Endothelial cell of umbilical vein (primary cell): ENCODE measurements at regions not wholly inside any gene's neighbourhood (a gene's known extent, or its start where the extent isn't known, plus 50 kb on each side); places are given as distances from the start of the nearest gene placed in this dataset.
"Not testable (repeated sequence)": the region's sequence is repeated elsewhere in the genome, so short reads cannot be mapped to it uniquely, and the experiment has no call there.

ENCODE experiments used
- BruUV-seq: library from RNA; stranded (reverse); fragments of 400-500 nt; replicated peaks from 2 replicates; lab custom pipeline; 2021; lab: Mats Ljungman, UMichigan
- CTCF ChIA-PET: fragments of 300-600, 350-600 bp; sonication (Branson Sonifier 250); formaldehyde crosslinking; loops from one replicate; lab custom pipeline; 2021; ENCODE audit warnings: antibody characterized with exemption, inconsistent platforms; lab: Charles Lee
- POLR2A ChIA-PET: fragments of 300-600, 350-600 bp; sonication (Branson Sonifier 250); formaldehyde crosslinking; loops from one replicate; lab custom pipeline; 2021; ENCODE audit warnings: antibody characterized with exemption, inconsistent platforms; lab: Charles Lee
- DNase-seq: peaks from one replicate; pipeline ENCODE4 v3.0.0-alpha.2; 2011; ENCODE audit warnings: low read depth, low spot score
- FAIRE-seq: peaks from 2 replicates; lab custom pipeline; 2011; peaks lifted over from hg19 to GRCh38; lab: Jason Lieb, UNC
- H2AFZ ChIP-seq: 2 replicates; pipeline ENCODE4 v1.6.0; 2012; ENCODE audit warnings: low read depth, low read length, control low read depth, inconsistent platforms
- H3K27ac ChIP-seq: 2 replicates; pipeline ENCODE4 v1.5.1; 2011; ENCODE audit warnings: low read depth, mild to moderate bottlenecking, control low read depth, low read length, moderate library complexity; ENCODE audit not compliant: insufficient read depth
- H3K27me3 ChIP-seq, 2 experiments: 2 replicates each; pipeline versions ENCODE4 v1.6.0 to v1.6.1; 2011; ENCODE audit warnings: low read length in 2 of 2, mixed read lengths in 1 of 2; ENCODE audit not compliant: control insufficient read depth in 2 of 2, insufficient read depth in 2 of 2
- H3K36me3 ChIP-seq, 2 experiments: 2 replicates in 1 of 2; 3 replicates in 1 of 2; pipeline ENCODE4 v1.5.1; 2011; ENCODE audit warnings: low read length in 2 of 2, mild to moderate bottlenecking in 1 of 2, moderate library complexity in 1 of 2; ENCODE audit not compliant: control insufficient read depth in 2 of 2, insufficient read depth in 2 of 2; ENCODE audit errors: extremely low read depth in 1 of 2
- H3K4me1 ChIP-seq: 3 replicates; pipeline ENCODE4 v1.5.1; 2011; ENCODE audit warnings: mild to moderate bottlenecking, low read length; ENCODE audit not compliant: control insufficient read depth, insufficient read depth; ENCODE audit errors: extremely low read depth
- H3K4me2 ChIP-seq: 2 replicates; pipeline ENCODE4 v1.6.1; 2011; ENCODE audit warnings: low read length, control low read depth, mixed read lengths; ENCODE audit not compliant: insufficient read depth
- H3K4me3 ChIP-seq, 3 experiments: fragments of 200-600 bp in 1 of 3; sonication (generic), shearing (Covaris generic) in 1 of 3; replicated peaks in 1 of 3; 2 replicates each; pipeline ENCODE4 v1.5.1; 2011 to 2016; ENCODE audit warnings: control low read depth in 3 of 3, low read length in 3 of 3, mild to moderate bottlenecking in 2 of 3, inconsistent platforms in 1 of 3, low read depth in 1 of 3, moderate library complexity in 1 of 3; ENCODE audit not compliant: insufficient read depth in 1 of 3
- H3K79me2 ChIP-seq: 2 replicates; pipeline ENCODE4 v1.6.0; 2012; ENCODE audit warnings: low read length, inconsistent platforms; ENCODE audit not compliant: control insufficient read depth, insufficient read depth
- H3K9ac ChIP-seq: replicated peaks from 2 replicates; pipeline ENCODE3; 2011; ENCODE audit warnings: low read length, control low read depth; ENCODE audit not compliant: insufficient read depth; ENCODE audit errors: extremely low read depth
- H3K9me1 ChIP-seq: replicated peaks from 3 replicates; pipeline ENCODE4 v1.6.0; 2011; ENCODE audit warnings: mild to moderate bottlenecking, low read length; ENCODE audit not compliant: control insufficient read depth, insufficient read depth; ENCODE audit errors: extremely low read depth
- H3K9me3 ChIP-seq: replicated peaks from 2 replicates; pipeline ENCODE4 v1.5.1; 2012; ENCODE audit warnings: low read length, inconsistent platforms; ENCODE audit not compliant: control insufficient read depth, insufficient read depth
- H4K20me1 ChIP-seq: replicated peaks from 2 replicates; pipeline ENCODE3; 2011; ENCODE audit warnings: mild to moderate bottlenecking, low read length; ENCODE audit not compliant: control insufficient read depth, insufficient read depth; ENCODE audit errors: extremely low read depth
- EZH2 ChIP-seq: IDR thresholded peaks from 2 replicates; pipeline ENCODE4 v1.6.1; 2012; ENCODE audit warnings: borderline replicate concordance, low read depth, mild to moderate bottlenecking, moderate library complexity, low read length, inconsistent platforms; ENCODE audit not compliant: severe bottlenecking
- FOS ChIP-seq: IDR thresholded peaks from 2 replicates; pipeline ENCODE4 v1.6.1; 2011; ENCODE audit warnings: mild to moderate bottlenecking, low read length, moderate library complexity, borderline replicate concordance; ENCODE audit not compliant: insufficient read depth
- GATA2 ChIP-seq: IDR thresholded peaks from 2 replicates; pipeline ENCODE4 v1.7.0; 2011; ENCODE audit warnings: low read depth, mild to moderate bottlenecking, moderate library complexity, mixed read lengths, low read length; ENCODE audit not compliant: insufficient read length, insufficient read depth
- JUN ChIP-seq: IDR thresholded peaks from 2 replicates; pipeline ENCODE4 v1.6.1; 2011; ENCODE audit warnings: borderline replicate concordance, low read depth; ENCODE audit not compliant: insufficient read length, insufficient read depth
- MYC ChIP-seq: IDR thresholded peaks from one replicate; pipeline ENCODE4 v1.6.1; 2011; ENCODE audit warnings: mild to moderate bottlenecking, low read depth, low read length
- POLR2A ChIP-seq: IDR thresholded peaks from 2 replicates; pipeline ENCODE4 v1.6.1; 2012; ENCODE audit warnings: low read depth, mild to moderate bottlenecking, control low read depth, low read length
- POLR2AphosphoS5 ChIP-seq: IDR thresholded peaks from 2 replicates; pipeline ENCODE4 v1.6.1; 2012; ENCODE audit warnings: low read depth, mild to moderate bottlenecking, control low read depth, low read length, moderate library complexity; ENCODE audit not compliant: insufficient read depth
- dilution Hi-C: fragments of 300-500 bp; cut with MboI; formaldehyde crosslinking; loops from one replicate; pipeline ENCODE4 v1.15.0; 2019; ENCODE audit warnings: low sequenced_read_pairs; ENCODE audit not compliant: extremely low pct_ligation_motif_present
- intact Hi-C: fragments of 100-400 bp; cut with micrococcal nuclease; formaldehyde crosslinking; loops from one replicate; pipeline ENCODE4 v1.10.0; 2022
- TF ChIP-seq, protein P1 (sequence below): IDR thresholded peaks from 2 replicates; pipeline ENCODE4 v1.6.1; 2011; ENCODE audit not compliant: insufficient read depth, insufficient read length
- TF ChIP-seq, protein P2 (sequence below), 2 donors: IDR thresholded peaks; 1 replicate in 1 of 2; 2 replicates in 1 of 2; pipeline ENCODE4 v1.5.1; 2011; ENCODE audit warnings: low read length in 2 of 2, mild to moderate bottlenecking in 2 of 2, moderate library complexity in 2 of 2, control low read depth in 1 of 2, inconsistent platforms in 1 of 2, low read depth in 1 of 2; ENCODE audit not compliant: insufficient read depth in 1 of 2; ENCODE audit errors: extremely low read depth in 1 of 2

- no peaks in the 10 kb centered on the region for H3K79me2 ChIP-seq
- dilution Hi-C loops, result no loop called here
- no peaks in the 10 kb centered on the region for H3K27me3 ChIP-seq
- no peak for DNase-seq
- no peaks in the 10 kb centered on the region for H3K9me1 ChIP-seq
- no peak overlapping the region for H3K9ac ChIP-seq
- CTCF ChIA-PET, result no interaction called here
- BruUV-seq, result no TSS peak
- no peak for FAIRE-seq
- H3K27ac ChIP-seq, result no peak overlapping the region
- no peak overlapping the region for H3K4me3 ChIP-seq
- H3K36me3 ChIP-seq, result no peaks in the 10 kb centered on the region
- TF ChIP-seq MYC (no peak), JUN (no peak)
- no peak overlapping the region for H2AFZ ChIP-seq
- POLR2A ChIA-PET, result no interaction called here
- intact Hi-C loops, result no loop called here
- H3K4me1 ChIP-seq, result no peaks in the 10 kb centered on the region
- H4K20me1 ChIP-seq, result no peaks in the 10 kb centered on the region
- no peaks in the 10 kb centered on the region for H3K9me3 ChIP-seq
- H3K4me2 ChIP-seq, result no peak overlapping the region
These were observed 83.4 kb upstream of the RGPD4 start for GRCh38 chr2:107743274-107743673.

- Histone ChIP-seq H2AFZ (no peak overlapping the region), H3K27me3 (no peaks in the 10 kb centered on the region), H4K20me1 (no peaks in the 10 kb centered on the region), H3K9me3 (no peaks in the 10 kb centered on the region), H3K9ac (no peak overlapping the region), H3K4me3 (no peak overlapping the region), H3K9me1 (no peaks in the 10 kb centered on the region), H3K27ac (no peak overlapping the region), H3K4me1 (no peaks in the 10 kb centered on the region), H3K79me2 (no peaks in the 10 kb centered on the region), H3K36me3 (no peaks in the 10 kb centered on the region), H3K4me2 (no peak overlapping the region)
- TF ChIP-seq EZH2, result no peak
- TF ChIP-seq, protein P1, sequence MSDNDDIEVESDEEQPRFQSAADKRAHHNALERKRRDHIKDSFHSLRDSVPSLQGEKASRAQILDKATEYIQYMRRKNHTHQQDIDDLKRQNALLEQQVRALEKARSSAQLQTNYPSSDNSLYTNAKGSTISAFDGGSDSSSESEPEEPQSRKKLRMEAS, result no peak
- no peak for TF ChIP-seq POLR2A
- TF ChIP-seq, protein P2, sequence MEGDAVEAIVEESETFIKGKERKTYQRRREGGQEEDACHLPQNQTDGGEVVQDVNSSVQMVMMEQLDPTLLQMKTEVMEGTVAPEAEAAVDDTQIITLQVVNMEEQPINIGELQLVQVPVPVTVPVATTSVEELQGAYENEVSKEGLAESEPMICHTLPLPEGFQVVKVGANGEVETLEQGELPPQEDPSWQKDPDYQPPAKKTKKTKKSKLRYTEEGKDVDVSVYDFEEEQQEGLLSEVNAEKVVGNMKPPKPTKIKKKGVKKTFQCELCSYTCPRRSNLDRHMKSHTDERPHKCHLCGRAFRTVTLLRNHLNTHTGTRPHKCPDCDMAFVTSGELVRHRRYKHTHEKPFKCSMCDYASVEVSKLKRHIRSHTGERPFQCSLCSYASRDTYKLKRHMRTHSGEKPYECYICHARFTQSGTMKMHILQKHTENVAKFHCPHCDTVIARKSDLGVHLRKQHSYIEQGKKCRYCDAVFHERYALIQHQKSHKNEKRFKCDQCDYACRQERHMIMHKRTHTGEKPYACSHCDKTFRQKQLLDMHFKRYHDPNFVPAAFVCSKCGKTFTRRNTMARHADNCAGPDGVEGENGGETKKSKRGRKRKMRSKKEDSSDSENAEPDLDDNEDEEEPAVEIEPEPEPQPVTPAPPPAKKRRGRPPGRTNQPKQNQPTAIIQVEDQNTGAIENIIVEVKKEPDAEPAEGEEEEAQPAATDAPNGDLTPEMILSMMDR (IDR thresholded peaks at IDR 0.05; ENCODE audit: extremely low read depth in 1 of 2, insufficient read depth in 1 of 2, low read depth in 1 of 2, low read length in 2 of 2), result no peak
- no peak for TF ChIP-seq JUN
- TF ChIP-seq MYC, result no peak
- TF ChIP-seq FOS, result no peak
- TF ChIP-seq GATA2, result no peak
- TF ChIP-seq POLR2AphosphoS5, result no peak
- FAIRE-seq (no peak), DNase-seq (no peak)
- dilution Hi-C loops (no loop called here), intact Hi-C loops (no loop called here)
- no TSS peak for BruUV-seq
- CTCF ChIA-PET, result no interaction called here
- POLR2A ChIA-PET, result no interaction called here
These were observed 81.6 kb upstream of the RGPD4 start for GRCh38 chr2:107745100-107745499.

GRCh38 chr2:107746552-107747198 is 80.0 kb upstream of the RGPD4 start:
- DNase-seq, CTCF ChIA-PET, dilution Hi-C loops, H3K4me1 ChIP-seq, H3K9me1 ChIP-seq, H2AFZ ChIP-seq, H3K4me3 ChIP-seq, FAIRE-seq, H3K27me3 ChIP-seq, H3K9me3 ChIP-seq, H3K79me2 ChIP-seq, POLR2A ChIA-PET, intact Hi-C loops, BruUV-seq, H3K36me3 ChIP-seq, H4K20me1 ChIP-seq, H3K9ac ChIP-seq, H3K27ac ChIP-seq, H3K4me2 ChIP-seq: not testable (repeated sequence)
